ENCODE measurements at regions not wholly inside any gene's neighbourhood (a gene's known extent, or its start where the extent isn't known, plus 50 kb on each side); places are given as distances from the start of the nearest gene placed in this dataset.
"Not testable (repeated sequence)": the region's sequence is repeated elsewhere in the genome, so short reads cannot be mapped to it uniquely, and the experiment has no call there.

- Histone ChIP-seq H3K36me3 (ENCODE audit: control insufficient read depth, insufficient read depth, low read length) (no peaks in the 10 kb centered on the region), H3K27me3 (ENCODE audit: control insufficient read depth, insufficient read depth, low read length) (no peaks in the 10 kb centered on the region), H3K4me3 (ENCODE audit: low read depth, low read length) (no peak overlapping the region)
- TF ChIP-seq CTCF (IDR thresholded peaks at IDR 0.05; ENCODE audit: insufficient read depth, low read length, poor library complexity, severe bottlenecking) = no peak
- DNase-seq (ENCODE audit: low read depth) = no peak
Observed at GRCh38 chr2:175277772-175278171, 96.3 kb upstream of the ATP5MC3 start.

DNA sequence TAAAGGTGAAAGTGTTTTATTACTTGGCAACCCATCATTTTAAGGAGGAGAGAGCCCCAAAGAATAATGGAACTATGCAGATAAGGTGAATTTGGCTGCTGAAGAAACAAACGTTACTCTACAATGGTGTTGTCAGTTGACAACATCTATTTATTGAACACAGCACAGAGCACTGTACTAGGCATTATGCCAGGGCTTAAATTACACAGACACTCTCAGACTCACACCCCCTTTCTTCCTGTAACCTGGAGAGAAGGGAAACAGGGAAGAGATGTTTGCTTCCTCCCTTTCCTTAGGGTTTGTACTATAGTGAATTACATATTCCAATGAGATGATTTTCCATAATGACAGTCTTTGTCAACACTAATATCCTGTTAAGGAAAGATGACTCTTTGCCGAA is 94.0 kb upstream of the ATP5MC3 start:
- Histone ChIP-seq H3K4me3 (ENCODE audit: low read depth, low read length) (no peak overlapping the region), H3K36me3 (ENCODE audit: control insufficient read depth, insufficient read depth, low read length) (no peaks in the 10 kb centered on the region), H3K27me3 (ENCODE audit: control insufficient read depth, insufficient read depth, low read length) (no peaks in the 10 kb centered on the region)
- no peak for DNase-seq (ENCODE audit: low read depth)
- TF ChIP-seq CTCF (IDR thresholded peaks at IDR 0.05; ENCODE audit: insufficient read depth, low read length, poor library complexity, severe bottlenecking) = no peak

GRCh38 chr2:175259164-175259563 is 77.7 kb upstream of the ATP5MC3 start:
- no peak for TF ChIP-seq CTCF (IDR thresholded peaks at IDR 0.05; ENCODE audit: insufficient read depth, low read length, poor library complexity, severe bottlenecking)
- Histone ChIP-seq H3K4me3 (ENCODE audit: low read depth, low read length) (no peak overlapping the region), H3K36me3 (ENCODE audit: control insufficient read depth, insufficient read depth, low read length) (no peaks in the 10 kb centered on the region), H3K27me3 (ENCODE audit: control insufficient read depth, insufficient read depth, low read length) (no peaks in the 10 kb centered on the region)
- DNase-seq (ENCODE audit: low read depth) = no peak

DNA sequence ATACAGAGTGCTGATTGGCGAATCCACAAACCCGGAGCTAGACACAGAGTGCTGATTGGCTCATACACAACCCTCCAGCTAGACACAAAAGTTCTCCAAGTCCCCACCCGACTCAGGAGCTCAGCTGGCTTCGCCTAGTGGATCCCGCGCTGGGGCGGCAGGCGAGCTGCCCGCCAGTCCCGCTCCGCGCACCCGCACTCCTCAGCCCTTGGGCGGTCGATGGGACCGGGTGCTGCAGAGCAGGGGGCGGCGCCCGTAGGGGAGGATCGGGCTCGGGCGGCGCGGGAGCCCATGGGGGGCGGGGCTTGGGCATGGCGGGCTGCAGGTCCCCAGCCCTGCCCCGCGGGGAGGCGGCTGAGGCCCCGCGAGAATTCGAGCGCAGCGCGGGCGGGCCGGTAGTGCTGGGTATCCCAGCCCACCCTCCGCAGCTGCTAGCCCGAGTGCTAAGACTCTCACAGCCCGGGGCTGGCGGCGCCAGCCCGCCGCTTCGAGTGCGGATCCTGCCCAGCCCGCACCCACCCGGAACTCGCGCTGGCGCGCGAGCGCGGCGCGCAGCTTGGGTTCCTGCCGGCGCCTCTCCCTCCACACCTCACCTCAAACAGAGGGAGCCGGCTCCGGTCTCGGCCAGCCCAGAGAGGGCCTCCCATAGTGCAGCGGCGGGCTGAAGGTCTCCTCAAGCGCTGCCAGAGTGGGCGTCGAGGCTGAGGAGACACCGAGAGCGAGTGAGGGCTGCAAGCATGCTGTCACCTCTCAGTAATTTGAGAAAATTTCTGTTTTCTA is 75.5 kb upstream of the ATP5MC3 start:
- no peak for DNase-seq (ENCODE audit: low read depth)
- Histone ChIP-seq H3K4me3 (ENCODE audit: low read depth, low read length) (peak overlapping the region; percentile 2), H3K36me3 (ENCODE audit: control insufficient read depth, insufficient read depth, low read length) (no peaks in the 10 kb centered on the region), H3K27me3 (ENCODE audit: control insufficient read depth, insufficient read depth, low read length) (no peaks in the 10 kb centered on the region)
- no peak for TF ChIP-seq CTCF (IDR thresholded peaks at IDR 0.05; ENCODE audit: insufficient read depth, low read length, poor library complexity, severe bottlenecking)

- H3K4me3 ChIP-seq (ENCODE audit: low read depth, low read length); H3K27me3 ChIP-seq (ENCODE audit: control insufficient read depth, insufficient read depth, low read length); H3K36me3 ChIP-seq (ENCODE audit: control insufficient read depth, insufficient read depth, low read length); DNase-seq (ENCODE audit: low read depth): not testable (repeated sequence)
Observed at GRCh38 chr2:175256391-175256790, 74.9 kb upstream of the ATP5MC3 start.

GRCh38 chr2:175253871-175254270 is 72.4 kb upstream of the ATP5MC3 start:
- Histone ChIP-seq H3K27me3 (ENCODE audit: control insufficient read depth, insufficient read depth, low read length) (no peaks in the 10 kb centered on the region), H3K36me3 (ENCODE audit: control insufficient read depth, insufficient read depth, low read length) (no peaks in the 10 kb centered on the region), H3K4me3 (ENCODE audit: low read depth, low read length) (no peak overlapping the region)
- TF ChIP-seq CTCF (IDR thresholded peaks at IDR 0.05; ENCODE audit: insufficient read depth, low read length, poor library complexity, severe bottlenecking) = no peak
- DNase-seq (ENCODE audit: low read depth) = no peak
